ENCODE measurements at regions not wholly inside any gene's neighbourhood (a gene's known extent, or its start where the extent isn't known, plus 50 kb on each side); places are given as distances from the start of the nearest gene placed in this dataset.

DNA sequence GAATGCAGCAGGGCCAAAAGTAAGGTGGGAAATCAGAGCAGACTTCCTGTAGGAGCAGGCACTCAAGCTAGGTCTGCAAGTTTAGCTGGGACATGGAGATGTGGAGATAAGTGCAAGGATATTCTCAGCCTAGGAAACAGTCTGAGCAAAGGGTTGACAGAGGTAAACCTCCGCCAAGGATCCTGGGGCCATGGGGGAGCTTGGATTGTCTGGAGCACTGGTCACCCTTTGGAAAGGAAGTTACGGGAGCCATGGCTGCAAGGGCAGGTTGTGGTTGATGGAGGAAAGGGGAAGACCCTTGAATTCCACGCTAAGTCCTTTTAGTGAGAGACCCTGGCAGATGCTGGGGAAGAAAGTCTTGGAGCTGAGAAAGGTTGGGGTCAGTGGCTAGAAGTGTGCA lies 150.9 kb downstream of the PTPRU start:
- TF ChIP-seq, protein P1, sequence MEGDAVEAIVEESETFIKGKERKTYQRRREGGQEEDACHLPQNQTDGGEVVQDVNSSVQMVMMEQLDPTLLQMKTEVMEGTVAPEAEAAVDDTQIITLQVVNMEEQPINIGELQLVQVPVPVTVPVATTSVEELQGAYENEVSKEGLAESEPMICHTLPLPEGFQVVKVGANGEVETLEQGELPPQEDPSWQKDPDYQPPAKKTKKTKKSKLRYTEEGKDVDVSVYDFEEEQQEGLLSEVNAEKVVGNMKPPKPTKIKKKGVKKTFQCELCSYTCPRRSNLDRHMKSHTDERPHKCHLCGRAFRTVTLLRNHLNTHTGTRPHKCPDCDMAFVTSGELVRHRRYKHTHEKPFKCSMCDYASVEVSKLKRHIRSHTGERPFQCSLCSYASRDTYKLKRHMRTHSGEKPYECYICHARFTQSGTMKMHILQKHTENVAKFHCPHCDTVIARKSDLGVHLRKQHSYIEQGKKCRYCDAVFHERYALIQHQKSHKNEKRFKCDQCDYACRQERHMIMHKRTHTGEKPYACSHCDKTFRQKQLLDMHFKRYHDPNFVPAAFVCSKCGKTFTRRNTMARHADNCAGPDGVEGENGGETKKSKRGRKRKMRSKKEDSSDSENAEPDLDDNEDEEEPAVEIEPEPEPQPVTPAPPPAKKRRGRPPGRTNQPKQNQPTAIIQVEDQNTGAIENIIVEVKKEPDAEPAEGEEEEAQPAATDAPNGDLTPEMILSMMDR (IDR thresholded peaks at IDR 0.05; ENCODE audit: low read depth, low read length, missing input control) = no peak
- TF ChIP-seq, protein P2, sequence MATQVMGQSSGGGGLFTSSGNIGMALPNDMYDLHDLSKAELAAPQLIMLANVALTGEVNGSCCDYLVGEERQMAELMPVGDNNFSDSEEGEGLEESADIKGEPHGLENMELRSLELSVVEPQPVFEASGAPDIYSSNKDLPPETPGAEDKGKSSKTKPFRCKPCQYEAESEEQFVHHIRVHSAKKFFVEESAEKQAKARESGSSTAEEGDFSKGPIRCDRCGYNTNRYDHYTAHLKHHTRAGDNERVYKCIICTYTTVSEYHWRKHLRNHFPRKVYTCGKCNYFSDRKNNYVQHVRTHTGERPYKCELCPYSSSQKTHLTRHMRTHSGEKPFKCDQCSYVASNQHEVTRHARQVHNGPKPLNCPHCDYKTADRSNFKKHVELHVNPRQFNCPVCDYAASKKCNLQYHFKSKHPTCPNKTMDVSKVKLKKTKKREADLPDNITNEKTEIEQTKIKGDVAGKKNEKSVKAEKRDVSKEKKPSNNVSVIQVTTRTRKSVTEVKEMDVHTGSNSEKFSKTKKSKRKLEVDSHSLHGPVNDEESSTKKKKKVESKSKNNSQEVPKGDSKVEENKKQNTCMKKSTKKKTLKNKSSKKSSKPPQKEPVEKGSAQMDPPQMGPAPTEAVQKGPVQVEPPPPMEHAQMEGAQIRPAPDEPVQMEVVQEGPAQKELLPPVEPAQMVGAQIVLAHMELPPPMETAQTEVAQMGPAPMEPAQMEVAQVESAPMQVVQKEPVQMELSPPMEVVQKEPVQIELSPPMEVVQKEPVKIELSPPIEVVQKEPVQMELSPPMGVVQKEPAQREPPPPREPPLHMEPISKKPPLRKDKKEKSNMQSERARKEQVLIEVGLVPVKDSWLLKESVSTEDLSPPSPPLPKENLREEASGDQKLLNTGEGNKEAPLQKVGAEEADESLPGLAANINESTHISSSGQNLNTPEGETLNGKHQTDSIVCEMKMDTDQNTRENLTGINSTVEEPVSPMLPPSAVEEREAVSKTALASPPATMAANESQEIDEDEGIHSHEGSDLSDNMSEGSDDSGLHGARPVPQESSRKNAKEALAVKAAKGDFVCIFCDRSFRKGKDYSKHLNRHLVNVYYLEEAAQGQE (IDR thresholded peaks at IDR 0.05) = no peak
- TF ChIP-seq, protein P3, sequence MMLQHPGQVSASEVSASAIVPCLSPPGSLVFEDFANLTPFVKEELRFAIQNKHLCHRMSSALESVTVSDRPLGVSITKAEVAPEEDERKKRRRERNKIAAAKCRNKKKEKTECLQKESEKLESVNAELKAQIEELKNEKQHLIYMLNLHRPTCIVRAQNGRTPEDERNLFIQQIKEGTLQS (IDR thresholded peaks at IDR 0.05) = no peak
- TF ChIP-seq JUND (IDR thresholded peaks at IDR 0.05) (no peak), EGR1 (IDR thresholded peaks at IDR 0.05; ENCODE audit: low read depth in 2 of 2) (no peak), SP1 (IDR thresholded peaks at IDR 0.05) (no peak), YY1 (IDR thresholded peaks at IDR 0.05) (no peak), FOXA2 (IDR thresholded peaks at IDR 0.05) (no peak), RAD21 (IDR thresholded peaks at IDR 0.05) (no peak), TAF1 (conservative IDR thresholded peaks at IDR 0.05) (no peak), GABPA (IDR thresholded peaks at IDR 0.05 in 1 of 2, conservative IDR thresholded peaks at IDR 0.05 in 1 of 2) (no peak), RXRA (IDR thresholded peaks at IDR 0.05) (no peak)
- TF ChIP-seq, protein P4, sequence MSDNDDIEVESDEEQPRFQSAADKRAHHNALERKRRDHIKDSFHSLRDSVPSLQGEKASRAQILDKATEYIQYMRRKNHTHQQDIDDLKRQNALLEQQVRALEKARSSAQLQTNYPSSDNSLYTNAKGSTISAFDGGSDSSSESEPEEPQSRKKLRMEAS (IDR thresholded peaks at IDR 0.05) = no peak
- TF ChIP-seq, protein P5, sequence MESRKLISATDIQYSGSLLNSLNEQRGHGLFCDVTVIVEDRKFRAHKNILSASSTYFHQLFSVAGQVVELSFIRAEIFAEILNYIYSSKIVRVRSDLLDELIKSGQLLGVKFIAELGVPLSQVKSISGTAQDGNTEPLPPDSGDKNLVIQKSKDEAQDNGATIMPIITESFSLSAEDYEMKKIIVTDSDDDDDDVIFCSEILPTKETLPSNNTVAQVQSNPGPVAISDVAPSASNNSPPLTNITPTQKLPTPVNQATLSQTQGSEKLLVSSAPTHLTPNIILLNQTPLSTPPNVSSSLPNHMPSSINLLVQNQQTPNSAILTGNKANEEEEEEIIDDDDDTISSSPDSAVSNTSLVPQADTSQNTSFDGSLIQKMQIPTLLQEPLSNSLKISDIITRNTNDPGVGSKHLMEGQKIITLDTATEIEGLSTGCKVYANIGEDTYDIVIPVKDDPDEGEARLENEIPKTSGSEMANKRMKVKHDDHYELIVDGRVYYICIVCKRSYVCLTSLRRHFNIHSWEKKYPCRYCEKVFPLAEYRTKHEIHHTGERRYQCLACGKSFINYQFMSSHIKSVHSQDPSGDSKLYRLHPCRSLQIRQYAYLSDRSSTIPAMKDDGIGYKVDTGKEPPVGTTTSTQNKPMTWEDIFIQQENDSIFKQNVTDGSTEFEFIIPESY (IDR thresholded peaks at IDR 0.05) = no peak
